Adipocyte (in vitro differentiated cells): ENCODE measurements at regions not wholly inside any gene's neighbourhood (a gene's known extent, or its start where the extent isn't known, plus 50 kb on each side); places are given as distances from the start of the nearest gene placed in this dataset.

ENCODE experiments used
- DNase-seq: peaks from one replicate; pipeline ENCODE4 v3.0.0-alpha.2; 2015; ENCODE audit warnings: low read depth
- H3K27me3 ChIP-seq: replicated peaks from 2 replicates; pipeline ENCODE4 v1.7.0; 2013; ENCODE audit warnings: mild to moderate bottlenecking, low read length, moderate library complexity; ENCODE audit not compliant: control insufficient read depth, insufficient read depth
- H3K36me3 ChIP-seq: 2 replicates; pipeline ENCODE4 v1.7.0; 2013; ENCODE audit warnings: low read length, mild to moderate bottlenecking, moderate library complexity; ENCODE audit not compliant: control insufficient read depth, insufficient read depth, severe bottlenecking
- H3K4me1 ChIP-seq: 2 replicates; pipeline ENCODE4 v1.7.0; 2013; ENCODE audit warnings: mild to moderate bottlenecking, low read length, moderate library complexity; ENCODE audit not compliant: control insufficient read depth, insufficient read depth
- H3K4me3 ChIP-seq: 2 replicates; pipeline ENCODE4 v1.7.0; 2013; ENCODE audit warnings: mild to moderate bottlenecking, low read length, moderate library complexity
- H3K9ac ChIP-seq: 2 replicates; pipeline ENCODE4 v1.7.0; 2013; ENCODE audit warnings: mild to moderate bottlenecking, low read length, moderate library complexity
- H3K9me3 ChIP-seq: 2 replicates; pipeline ENCODE4 v1.7.0; 2013; ENCODE audit warnings: mild to moderate bottlenecking, low read length, moderate library complexity; ENCODE audit not compliant: control insufficient read depth

DNA sequence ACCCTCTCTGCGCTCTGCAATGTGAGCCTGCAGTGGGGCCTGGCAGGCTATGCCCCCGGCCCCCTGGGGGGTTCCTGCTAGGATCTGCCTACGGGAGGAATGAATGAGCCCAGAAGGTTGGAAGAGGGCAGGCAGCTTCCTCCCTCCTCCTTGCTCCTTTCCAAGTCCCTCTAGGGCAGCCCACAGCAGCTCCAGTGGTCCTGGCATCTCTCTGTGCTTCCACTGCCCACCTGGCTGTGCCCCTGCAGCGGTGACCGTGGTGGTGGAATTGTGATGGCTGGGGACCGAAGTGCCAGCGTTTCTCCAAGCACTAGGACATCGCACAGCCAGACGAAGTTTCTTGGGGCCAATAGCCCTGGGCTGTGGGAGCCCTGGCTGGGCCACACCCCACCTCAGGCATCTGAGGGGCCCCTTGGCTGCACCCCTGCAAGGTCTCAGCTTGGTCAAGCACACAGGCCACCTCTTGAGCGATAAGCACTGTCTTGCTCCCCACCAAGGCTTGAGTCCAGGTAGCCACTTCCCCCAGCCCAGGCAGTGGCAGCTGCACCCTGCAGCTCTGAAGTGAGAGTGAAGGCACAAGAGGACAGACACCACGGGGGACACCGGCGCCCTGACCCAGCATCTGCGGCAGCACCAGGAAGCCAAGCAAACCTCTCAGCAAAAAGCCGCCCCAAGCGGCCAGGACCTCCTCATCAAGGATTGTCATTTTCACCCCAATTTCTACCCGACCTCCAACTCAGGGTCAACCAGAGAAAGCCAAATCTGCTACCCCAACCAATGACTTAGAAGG is 346.3 kb downstream of the CTTN start:
- H3K36me3 ChIP-seq, result no peaks in the 10 kb centered on the region

DNA sequence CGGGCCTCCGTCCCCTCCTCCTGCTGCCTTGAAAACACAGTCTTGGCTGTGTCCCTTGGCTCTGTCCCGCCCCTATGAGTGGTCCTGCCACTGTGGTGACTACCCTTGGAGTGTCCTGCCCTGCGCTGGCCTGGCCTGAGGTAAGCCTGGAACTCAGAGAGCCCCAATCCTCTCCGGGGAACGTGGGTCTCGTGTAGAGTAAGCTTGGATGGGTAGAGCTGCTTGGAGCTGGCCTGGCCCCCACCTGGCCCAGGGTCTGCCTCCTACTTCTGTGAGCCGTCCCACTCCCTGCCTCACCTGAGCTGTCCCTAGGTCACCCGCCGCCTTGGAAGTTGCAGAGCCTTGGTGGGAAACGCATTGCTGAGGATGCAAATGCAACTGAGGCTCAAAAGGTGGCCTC is 347.1 kb downstream of the CTTN start:
- no peaks in the 10 kb centered on the region for H3K36me3 ChIP-seq
- H3K27me3 ChIP-seq, result peaks cover 12% of the 10 kb centered on the region
- no peak for DNase-seq
- H3K9ac ChIP-seq, result no peak overlapping the region
- no peaks in the 10 kb centered on the region for H3K4me1 ChIP-seq
- H3K4me3 ChIP-seq, result no peak overlapping the region
- peaks cover 15% of the 10 kb centered on the region for H3K9me3 ChIP-seq

More for the DNA sequence above, 346.3 kb downstream of the CTTN start:
- no peaks in the 10 kb centered on the region for H3K4me1 ChIP-seq
- DNase-seq, result no peak
- no peak overlapping the region for H3K4me3 ChIP-seq
- peaks cover 6% of the 10 kb centered on the region for H3K9me3 ChIP-seq
- H3K9ac ChIP-seq, result no peak overlapping the region
- peaks cover 12% of the 10 kb centered on the region for H3K27me3 ChIP-seq

DNA sequence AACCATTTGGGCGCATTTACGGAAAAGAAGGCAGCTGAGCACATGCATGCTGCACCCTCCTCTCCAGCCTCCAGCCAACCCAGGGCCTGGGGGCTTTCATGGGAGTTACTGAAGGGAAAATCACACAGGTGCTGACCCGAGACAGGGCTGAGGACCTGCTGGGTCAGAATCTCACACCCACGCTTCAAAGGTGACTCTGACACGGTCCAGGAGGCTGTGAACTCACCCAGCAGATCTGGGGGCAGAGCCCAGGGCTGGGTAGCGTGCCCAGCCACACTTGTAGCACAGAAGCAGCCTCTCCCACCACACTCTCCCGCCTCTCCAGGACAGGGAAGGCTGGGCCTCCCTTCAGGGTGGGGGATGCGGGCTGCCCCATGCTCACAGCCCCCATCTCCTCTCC is 347.6 kb downstream of the CTTN start:
- peaks cover 19% of the 10 kb centered on the region for H3K9me3 ChIP-seq
- DNase-seq, result no peak

DNA sequence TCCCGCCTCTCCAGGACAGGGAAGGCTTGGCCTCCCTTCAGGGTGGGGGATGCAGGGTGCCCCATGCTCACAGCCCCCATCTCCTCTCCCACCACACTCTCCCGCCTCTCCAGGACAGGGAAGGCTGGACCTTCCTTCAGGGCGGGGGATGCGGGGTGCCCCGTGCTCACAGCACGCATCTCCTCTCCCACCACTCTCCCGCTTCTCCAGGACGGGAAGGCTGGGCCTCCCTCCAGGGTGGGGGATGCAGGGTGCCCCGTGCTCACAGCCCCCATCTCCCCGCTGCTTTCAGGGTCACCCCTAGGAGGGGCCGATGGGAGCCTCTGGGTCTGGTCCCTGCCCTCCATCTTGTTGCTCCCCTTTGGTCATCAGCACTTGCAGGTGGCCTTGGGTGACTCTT is 348.0 kb downstream of the CTTN start:
- H3K36me3 ChIP-seq, result no peaks in the 10 kb centered on the region
- no peak overlapping the region for H3K4me3 ChIP-seq
- H3K27me3 ChIP-seq, result peaks cover 12% of the 10 kb centered on the region
- no peak overlapping the region for H3K9ac ChIP-seq
- peaks cover 24% of the 10 kb centered on the region for H3K9me3 ChIP-seq
- no peak for DNase-seq
- H3K4me1 ChIP-seq, result no peaks in the 10 kb centered on the region

More for the DNA sequence above, 347.6 kb downstream of the CTTN start:
- Histone ChIP-seq H3K36me3 (no peaks in the 10 kb centered on the region), H3K4me1 (no peaks in the 10 kb centered on the region), H3K27me3 (peaks cover 12% of the 10 kb centered on the region), H3K4me3 (no peak overlapping the region), H3K9ac (no peak overlapping the region)

DNA sequence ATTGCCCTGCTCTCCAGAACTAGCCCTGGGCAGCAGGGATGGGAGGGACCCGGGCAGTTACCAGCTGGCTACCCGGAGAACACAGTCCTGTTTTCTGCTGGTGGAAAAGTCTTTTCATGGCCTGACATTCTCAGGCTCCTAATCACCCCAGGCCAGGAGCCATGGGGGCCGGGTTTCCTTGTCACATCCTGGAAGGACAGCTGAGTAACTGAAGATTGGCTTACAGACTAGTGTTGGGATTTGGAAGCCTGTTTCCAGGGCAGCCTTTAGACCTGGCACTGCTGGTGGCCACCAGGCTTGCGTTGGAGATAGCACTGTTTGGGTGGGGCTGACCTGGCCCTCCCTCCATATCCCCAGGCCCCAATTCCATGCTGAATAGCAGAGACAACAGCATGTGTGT is 349.0 kb downstream of the CTTN start:
- no peak for DNase-seq
- no peaks in the 10 kb centered on the region for H3K36me3 ChIP-seq
- H3K4me1 ChIP-seq, result no peaks in the 10 kb centered on the region
- no peak overlapping the region for H3K4me3 ChIP-seq
- peaks cover 6% of the 10 kb centered on the region for H3K27me3 ChIP-seq
- no peak overlapping the region for H3K9ac ChIP-seq
- H3K9me3 ChIP-seq, result peaks cover 32% of the 10 kb centered on the region

DNA sequence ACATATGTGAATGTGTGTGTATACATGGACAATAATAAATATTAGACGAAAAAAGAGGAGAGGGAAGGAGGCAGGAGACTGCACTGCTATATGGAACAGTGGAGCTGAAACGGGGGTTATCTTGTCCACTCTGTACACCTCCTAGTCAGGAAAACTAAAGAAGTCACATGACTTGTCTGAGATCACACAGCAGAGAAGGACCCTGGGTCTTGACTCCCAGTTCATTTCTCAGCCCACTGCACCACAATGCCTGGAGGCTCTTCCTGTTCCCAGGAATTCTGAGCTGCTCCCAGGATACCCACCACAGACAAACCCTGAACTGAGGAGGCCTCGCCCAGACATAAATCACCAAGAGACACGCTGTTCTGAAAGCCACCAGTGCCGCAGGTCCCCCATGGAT is 349.6 kb downstream of the CTTN start:
- DNase-seq, result no peak
- Histone ChIP-seq H3K4me1 (no peaks in the 10 kb centered on the region), H3K9me3 (peaks cover 32% of the 10 kb centered on the region), H3K4me3 (no peak overlapping the region), H3K27me3 (peaks cover 3% of the 10 kb centered on the region), H3K36me3 (no peaks in the 10 kb centered on the region), H3K9ac (no peak overlapping the region)

DNA sequence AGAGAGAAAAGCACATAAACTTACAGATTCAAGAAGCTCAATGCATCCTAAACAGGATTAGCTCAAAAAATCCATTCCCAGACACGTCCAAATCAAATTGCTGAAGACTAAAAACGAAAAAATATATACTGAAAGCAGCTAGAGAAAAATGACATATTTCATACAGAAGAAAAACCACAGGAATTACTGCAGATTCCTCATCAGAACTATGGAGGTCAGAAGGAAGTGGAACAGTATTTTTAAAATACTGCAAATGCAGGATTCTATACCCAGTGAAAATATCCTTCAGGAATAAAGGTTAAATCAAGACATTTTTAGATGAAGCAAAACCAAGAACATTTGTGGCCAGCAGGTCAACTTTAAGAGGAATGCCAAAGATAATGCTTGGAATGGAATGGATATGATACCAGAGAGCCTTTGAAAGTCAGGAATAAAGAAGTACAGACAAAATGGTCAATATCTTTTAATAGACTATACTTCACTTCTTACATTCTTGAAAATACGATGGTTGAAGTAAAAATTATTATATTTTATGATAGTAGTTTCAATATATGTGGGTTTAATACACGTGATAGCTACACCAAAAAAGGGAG is 352.9 kb downstream of the CTTN start:
- Histone ChIP-seq H3K9me3 (peaks cover 37% of the 10 kb centered on the region), H3K4me1 (peaks cover 4% of the 10 kb centered on the region), H3K27me3 (no peaks in the 10 kb centered on the region), H3K36me3 (no peaks in the 10 kb centered on the region), H3K4me3 (no peak overlapping the region), H3K9ac (no peak overlapping the region)
- DNase-seq, result no peak

DNA sequence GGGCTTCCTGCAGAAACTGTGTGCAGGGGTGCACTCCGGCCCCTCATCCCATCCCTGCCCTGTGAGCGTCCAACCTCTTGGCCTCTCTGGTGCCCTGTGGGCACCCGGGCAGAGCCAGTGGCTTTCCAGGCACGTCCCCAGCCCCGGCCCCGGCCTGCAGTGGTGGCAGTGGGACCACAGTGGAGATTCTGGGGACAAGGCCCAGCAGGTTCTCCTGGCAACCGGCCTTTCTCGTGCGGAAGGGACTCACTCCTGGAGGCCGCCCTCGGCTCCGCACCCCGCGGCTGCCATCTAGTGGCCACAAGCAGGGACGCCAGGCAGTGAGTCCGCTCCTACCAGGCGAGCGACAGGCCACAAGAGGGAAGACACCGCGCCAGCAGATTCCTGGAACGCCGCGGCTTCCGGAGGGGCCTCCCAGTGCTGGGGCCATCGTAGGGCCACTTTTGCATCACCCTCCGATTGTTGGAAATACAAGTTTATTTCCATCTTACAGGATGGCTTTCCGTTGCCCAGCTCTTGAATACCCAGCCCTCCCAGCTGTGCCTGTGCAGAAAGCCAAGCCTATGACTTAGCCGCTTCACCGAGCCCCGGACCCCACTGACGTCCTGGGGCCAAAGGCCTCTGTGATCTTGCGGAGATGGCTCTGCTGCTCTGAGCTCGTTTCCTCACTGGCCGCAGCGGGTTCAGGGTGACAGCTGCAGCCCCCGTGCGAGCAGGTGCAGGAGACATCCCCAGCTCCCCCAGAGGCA is 357.3 kb downstream of the CTTN start:
- Histone ChIP-seq H3K4me3 (peak overlapping the region; percentile 44), H3K36me3 (no peaks in the 10 kb centered on the region), H3K9me3 (peaks cover 21% of the 10 kb centered on the region), H3K27me3 (no peaks in the 10 kb centered on the region), H3K4me1 (peaks cover 4% of the 10 kb centered on the region), H3K9ac (peak overlapping the region; percentile 32)
- peak; percentile 75 for DNase-seq

DNA sequence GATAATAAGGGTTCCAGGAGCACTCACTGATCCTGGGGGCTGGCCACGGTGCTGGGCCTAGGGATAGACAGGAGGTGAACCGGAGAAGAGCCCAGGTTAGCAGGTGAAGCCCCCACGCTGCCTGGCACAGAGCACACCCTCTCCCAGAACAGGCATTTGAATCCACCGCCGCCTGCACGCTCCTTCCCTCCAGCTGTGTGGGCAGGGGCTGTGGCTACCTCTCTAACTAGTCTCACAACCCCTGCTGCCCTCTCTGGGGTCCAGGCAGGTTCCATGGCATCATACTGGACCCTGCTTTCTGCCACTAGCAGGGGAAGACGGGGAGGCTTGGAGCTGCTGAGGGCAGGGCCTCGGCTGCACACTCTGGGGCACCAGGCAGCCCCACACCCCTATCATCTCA is 358.0 kb downstream of the CTTN start:
- DNase-seq, result no peak
- no peaks in the 10 kb centered on the region for H3K36me3 ChIP-seq
- H3K9ac ChIP-seq, result no peak overlapping the region
- no peak overlapping the region for H3K4me3 ChIP-seq
- no peaks in the 10 kb centered on the region for H3K27me3 ChIP-seq
- H3K9me3 ChIP-seq, result peaks cover 14% of the 10 kb centered on the region
- H3K4me1 ChIP-seq, result peaks cover 4% of the 10 kb centered on the region

DNA sequence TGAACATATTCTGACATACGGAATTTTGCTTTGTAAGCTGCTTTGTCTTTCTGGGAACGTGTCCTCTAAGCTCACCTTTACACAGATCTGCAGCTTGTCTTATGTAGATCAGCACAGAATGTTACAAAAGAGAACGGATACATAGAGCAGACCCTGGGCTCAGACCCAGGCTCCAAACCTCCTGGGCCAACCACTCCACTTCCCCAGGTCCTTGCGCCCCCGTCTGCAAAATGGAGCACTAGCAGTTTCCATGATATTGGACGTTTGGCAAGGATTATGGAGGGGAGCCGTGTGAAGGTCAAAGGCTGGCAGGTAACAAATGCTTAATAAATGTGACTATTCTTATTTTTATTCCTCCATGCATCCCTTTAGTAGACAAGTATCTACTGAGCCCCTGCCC is 358.4 kb downstream of the CTTN start:
- no peak for DNase-seq
- no peak overlapping the region for H3K9ac ChIP-seq
- no peaks in the 10 kb centered on the region for H3K27me3 ChIP-seq
- H3K36me3 ChIP-seq, result no peaks in the 10 kb centered on the region
- no peak overlapping the region for H3K4me3 ChIP-seq
- peaks cover 4% of the 10 kb centered on the region for H3K4me1 ChIP-seq
- H3K9me3 ChIP-seq, result peaks cover 10% of the 10 kb centered on the region

DNA sequence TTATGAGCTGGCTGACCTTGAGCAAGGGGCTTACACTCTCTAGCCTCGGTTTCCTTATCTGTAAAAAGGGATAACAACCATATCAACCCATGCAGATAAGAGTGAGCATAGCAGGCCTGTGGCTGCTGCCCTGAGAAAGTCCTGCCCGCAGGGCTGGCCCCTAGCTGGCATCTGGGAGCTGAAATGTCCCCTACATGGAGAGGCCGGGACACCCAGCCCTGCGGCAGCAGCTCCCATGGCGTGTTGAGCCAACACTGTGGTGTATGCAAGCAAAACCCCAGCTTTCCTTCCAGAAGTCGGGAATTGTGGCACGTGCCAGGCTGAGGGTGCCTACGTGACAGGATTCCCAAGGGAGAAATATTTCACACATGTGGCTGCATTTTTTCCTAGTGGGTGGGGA is 358.9 kb downstream of the CTTN start:
- Histone ChIP-seq H3K4me3 (no peak overlapping the region), H3K9me3 (peaks cover 6% of the 10 kb centered on the region), H3K27me3 (no peaks in the 10 kb centered on the region), H3K36me3 (no peaks in the 10 kb centered on the region), H3K9ac (no peak overlapping the region), H3K4me1 (peaks cover 4% of the 10 kb centered on the region)
- DNase-seq, result no peak
